ENCODE measurements at regions not wholly inside any gene's neighbourhood (a gene's known extent, or its start where the extent isn't known, plus 50 kb on each side); places are given as distances from the start of the nearest gene placed in this dataset.

DNA sequence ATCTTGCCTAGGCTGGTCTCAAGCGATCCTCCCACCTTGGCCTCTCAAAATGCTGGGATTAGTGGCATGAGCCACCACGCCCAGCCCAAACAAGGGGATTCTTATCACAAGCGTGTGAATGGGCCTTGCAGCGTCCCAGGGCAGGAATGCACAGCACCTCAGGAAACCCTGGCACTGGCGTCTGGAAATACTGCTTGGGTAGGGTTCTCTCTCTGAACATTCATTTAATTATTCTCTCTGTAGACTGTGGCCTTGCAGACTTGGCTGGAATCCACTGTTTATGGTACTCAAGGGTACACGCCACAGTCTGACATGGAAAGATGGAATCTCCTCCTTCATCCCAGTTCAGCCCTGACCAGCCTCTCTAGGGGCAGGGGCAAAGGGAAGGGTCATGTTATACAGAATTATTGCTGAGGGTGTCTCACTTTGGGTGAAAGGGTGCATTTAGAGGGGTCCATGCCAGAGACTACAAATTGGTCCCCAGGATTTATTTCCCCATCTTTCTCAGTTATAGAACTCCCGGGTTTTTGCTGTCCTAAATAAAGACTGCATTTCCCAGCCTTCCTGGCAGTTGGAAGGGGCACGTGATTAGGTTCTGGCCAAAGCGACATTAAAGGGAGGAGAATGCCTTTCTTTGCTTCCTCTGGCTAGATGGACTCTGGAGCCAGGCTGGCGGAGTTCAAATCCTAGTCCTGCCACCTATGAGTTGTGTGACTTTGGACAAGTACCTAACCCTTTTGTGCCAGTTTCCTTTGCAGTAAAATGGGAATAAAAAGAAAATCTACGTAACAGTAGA lies 147.2 kb upstream of the HAAO start:
- Histone ChIP-seq H3K9me3 (no peaks in the 10 kb centered on the region), H3K36me3 (no peaks in the 10 kb centered on the region), H3K4me3 (no peak overlapping the region), H3K27ac (peak overlapping the region in 1 of 4 donors; percentile 14), H3K4me1 (peaks cover 0 to 12% of the 10 kb centered on the region in 2 donors), H3K27me3 (no peaks in the 10 kb centered on the region)
- in situ Hi-C loops (cut with MboI; ENCODE audit: low sequenced_read_pairs in 4 of 4), result loop anchor here in 3 of 4 donors (10.0 to 25.0 kb wide), 2 partner anchors 102 to 545 kb away; no protein-coding TSS in a partner anchor
- ATAC-seq (no peak), DNase-seq (no peak)
- intact Hi-C loops (cut with DNase I; ENCODE audit: low total_unique reads), result no loop called here
- TF ChIP-seq POLR2A (IDR thresholded peaks at IDR 0.05), result no peak
- TF ChIP-seq, protein P1, sequence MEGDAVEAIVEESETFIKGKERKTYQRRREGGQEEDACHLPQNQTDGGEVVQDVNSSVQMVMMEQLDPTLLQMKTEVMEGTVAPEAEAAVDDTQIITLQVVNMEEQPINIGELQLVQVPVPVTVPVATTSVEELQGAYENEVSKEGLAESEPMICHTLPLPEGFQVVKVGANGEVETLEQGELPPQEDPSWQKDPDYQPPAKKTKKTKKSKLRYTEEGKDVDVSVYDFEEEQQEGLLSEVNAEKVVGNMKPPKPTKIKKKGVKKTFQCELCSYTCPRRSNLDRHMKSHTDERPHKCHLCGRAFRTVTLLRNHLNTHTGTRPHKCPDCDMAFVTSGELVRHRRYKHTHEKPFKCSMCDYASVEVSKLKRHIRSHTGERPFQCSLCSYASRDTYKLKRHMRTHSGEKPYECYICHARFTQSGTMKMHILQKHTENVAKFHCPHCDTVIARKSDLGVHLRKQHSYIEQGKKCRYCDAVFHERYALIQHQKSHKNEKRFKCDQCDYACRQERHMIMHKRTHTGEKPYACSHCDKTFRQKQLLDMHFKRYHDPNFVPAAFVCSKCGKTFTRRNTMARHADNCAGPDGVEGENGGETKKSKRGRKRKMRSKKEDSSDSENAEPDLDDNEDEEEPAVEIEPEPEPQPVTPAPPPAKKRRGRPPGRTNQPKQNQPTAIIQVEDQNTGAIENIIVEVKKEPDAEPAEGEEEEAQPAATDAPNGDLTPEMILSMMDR (IDR thresholded peaks at IDR 0.05 in 4 of 5, conservative IDR thresholded peaks at IDR 0.05 in 1 of 5), result no peak

DNA sequence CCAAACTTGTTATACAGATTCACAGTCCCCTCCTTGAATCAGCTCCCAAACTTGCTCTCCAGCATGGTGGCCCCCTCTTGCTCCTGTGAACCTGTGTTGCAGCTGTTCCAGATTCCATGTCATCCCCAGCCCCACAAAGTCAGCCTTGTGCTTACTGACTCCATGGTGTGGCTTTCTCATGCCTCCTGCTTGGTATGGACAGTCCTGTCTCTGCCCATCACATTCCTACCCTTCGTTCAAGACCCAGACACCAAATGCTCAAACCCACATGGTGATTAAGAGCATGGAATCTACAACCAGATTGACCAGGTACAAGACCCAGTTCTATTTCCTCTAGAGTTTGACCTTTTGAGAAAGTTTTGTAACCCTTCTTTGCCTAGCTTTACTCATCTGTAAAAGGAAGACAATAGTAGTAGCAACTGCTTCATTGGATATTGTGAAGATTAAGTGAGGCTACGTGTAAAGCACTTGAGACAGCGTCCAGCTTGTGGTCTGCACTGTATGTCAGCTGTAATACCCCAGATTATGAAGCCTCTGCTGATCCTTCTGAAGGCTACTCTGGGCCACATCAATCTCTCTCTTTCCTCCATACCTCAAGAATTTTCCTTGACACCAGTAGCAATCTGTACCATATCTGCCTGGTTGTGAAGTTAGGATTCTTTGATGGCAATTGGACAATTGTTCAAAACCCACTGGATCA lies 146.4 kb upstream of the HAAO start:
- Histone ChIP-seq H3K4me1 (peaks cover 0 to 12% of the 10 kb centered on the region in 2 donors), H3K36me3 (no peaks in the 10 kb centered on the region), H3K27ac (no peak overlapping the region), H3K27me3 (no peaks in the 10 kb centered on the region), H3K9me3 (no peaks in the 10 kb centered on the region), H3K4me3 (no peak overlapping the region)
- DNase-seq (no peak), ATAC-seq (no peak)
- TF ChIP-seq, protein P1 (IDR thresholded peaks at IDR 0.05 in 4 of 5, conservative IDR thresholded peaks at IDR 0.05 in 1 of 5), result no peak
- no peak for TF ChIP-seq POLR2A (IDR thresholded peaks at IDR 0.05)
- in situ Hi-C loops (cut with MboI; ENCODE audit: low sequenced_read_pairs in 4 of 4) (loop anchor here in 2 of 4 donors (25.0 kb wide), 1 partner anchor 102 kb away; no protein-coding TSS in a partner anchor), intact Hi-C loops (cut with DNase I; ENCODE audit: low total_unique reads) (no loop called here)

DNA sequence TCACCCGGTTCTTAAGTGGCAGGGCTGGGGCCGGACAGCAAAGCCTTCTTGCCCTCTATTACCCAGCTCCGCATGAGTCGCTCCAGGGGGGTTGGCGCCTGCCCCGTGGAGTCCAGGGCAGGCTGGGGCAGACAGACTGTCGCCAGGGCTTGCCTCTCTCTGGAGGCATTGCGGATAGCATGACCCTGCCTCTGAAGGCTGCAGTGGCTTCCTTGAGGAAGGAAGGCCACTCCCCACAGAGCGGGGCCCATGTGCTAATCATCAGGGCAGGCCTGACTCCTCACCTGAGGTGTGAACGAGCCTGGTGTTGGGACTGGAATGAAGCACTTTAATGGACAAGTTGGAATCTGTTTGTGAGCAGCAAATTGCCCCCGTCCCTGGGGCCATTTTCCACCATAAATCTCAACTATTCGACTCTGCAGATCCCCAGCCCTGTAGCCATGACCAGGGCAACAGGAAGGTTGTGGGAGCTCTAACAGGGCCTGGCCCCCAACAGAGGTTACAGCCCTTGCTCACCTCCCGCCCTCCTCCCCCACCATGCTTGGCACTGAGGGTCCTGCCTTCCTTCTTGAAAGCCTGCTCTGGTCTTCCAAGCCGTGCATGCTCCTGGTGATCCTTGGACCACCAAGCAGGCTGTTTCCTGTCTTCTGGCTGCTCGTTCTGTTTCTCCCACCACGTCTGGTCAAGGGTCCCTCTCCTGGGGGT lies 144.9 kb upstream of the HAAO start:
- Histone ChIP-seq H3K27ac (peak overlapping the region in 1 of 4 donors; percentile 33), H3K9me3 (no peaks in the 10 kb centered on the region), H3K36me3 (no peaks in the 10 kb centered on the region), H3K4me3 (no peak overlapping the region), H3K4me1 (peaks cover 0 to 12% of the 10 kb centered on the region in 2 donors), H3K27me3 (no peaks in the 10 kb centered on the region)
- DNase-seq, result no peak
- intact Hi-C loops (cut with DNase I; ENCODE audit: low total_unique reads), result no loop called here
- TF ChIP-seq, protein P1 (IDR thresholded peaks at IDR 0.05 in 4 of 5, conservative IDR thresholded peaks at IDR 0.05 in 1 of 5), result no peak
- TF ChIP-seq POLR2A (IDR thresholded peaks at IDR 0.05), result no peak
- in situ Hi-C loops (cut with MboI; ENCODE audit: low sequenced_read_pairs in 4 of 4), result loop anchor here in 2 of 4 donors (25.0 kb wide), 1 partner anchor 100 kb away; no protein-coding TSS in a partner anchor
- no peak for ATAC-seq

DNA sequence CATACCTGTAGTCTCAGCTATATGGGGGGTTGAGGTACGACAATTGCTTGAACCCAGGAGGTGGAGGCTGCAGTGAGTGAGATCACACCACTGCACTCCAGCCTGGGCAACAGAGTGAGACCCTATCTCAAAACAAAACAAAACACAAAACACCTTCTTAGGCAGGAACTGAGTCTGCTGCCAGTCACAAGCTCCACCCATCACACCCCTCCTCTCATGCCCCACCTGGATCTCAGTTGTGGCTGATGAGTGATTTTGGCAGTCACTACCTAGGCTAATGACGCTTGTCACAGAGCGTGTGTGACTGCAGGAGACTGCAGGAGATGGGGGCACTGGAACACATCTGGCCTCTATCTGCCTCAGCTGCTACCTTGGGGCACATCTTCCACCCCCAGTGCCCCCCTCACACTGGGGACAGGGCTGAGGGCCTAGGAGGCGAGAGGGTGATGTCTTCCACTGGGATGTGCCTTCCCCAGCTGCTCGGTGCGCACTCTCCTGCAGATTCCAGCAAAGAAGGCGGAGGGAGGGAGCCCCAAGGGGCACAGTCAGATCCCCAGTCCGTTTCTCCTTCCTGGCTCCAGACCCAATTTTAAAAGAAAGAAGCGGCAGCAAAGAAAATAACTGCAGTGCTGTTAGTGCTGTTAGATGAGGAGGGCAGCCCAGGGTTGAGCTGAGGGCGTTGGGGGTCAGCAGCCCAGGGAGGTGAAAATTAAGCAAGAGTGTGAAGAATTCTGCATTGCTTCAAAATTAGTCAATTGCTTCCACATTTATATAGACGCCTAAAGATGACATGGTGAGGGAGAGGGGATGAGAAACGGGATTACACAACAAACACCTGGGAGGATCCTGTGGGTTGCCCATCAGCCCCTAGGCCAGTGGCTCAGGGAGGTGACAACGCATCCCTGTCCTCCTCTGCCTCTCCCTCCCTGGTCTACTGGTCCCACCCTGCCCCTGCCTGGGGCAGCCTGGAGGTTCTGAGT lies 143.6 kb upstream of the HAAO start:
- Histone ChIP-seq H3K4me1 (peaks cover 0 to 12% of the 10 kb centered on the region in 2 donors), H3K4me3 (no peak overlapping the region), H3K27me3 (no peaks in the 10 kb centered on the region), H3K27ac (peak overlapping the region in 1 of 4 donors; percentile 33), H3K9me3 (no peaks in the 10 kb centered on the region), H3K36me3 (no peaks in the 10 kb centered on the region)
- in situ Hi-C loops (cut with MboI; ENCODE audit: low sequenced_read_pairs in 4 of 4) (loop anchor here in 2 of 4 donors (25.0 kb wide), 1 partner anchor 99 kb away; no protein-coding TSS in a partner anchor), intact Hi-C loops (cut with DNase I; ENCODE audit: low total_unique reads) (no loop called here)
- DNase-seq, result no peak
- TF ChIP-seq, protein P1 (IDR thresholded peaks at IDR 0.05 in 4 of 5, conservative IDR thresholded peaks at IDR 0.05 in 1 of 5), result no peak
- TF ChIP-seq POLR2A (IDR thresholded peaks at IDR 0.05), result no peak
- no peak for ATAC-seq

All from gastrocnemius medialis (tissue), 4 donors.